ENCODE measurements at regions not wholly inside any gene's neighbourhood (a gene's known extent, or its start where the extent isn't known, plus 50 kb on each side); places are given as distances from the start of the nearest gene placed in this dataset.

- H3K4me1 ChIP-seq (ENCODE audit: control insufficient read depth, insufficient read depth, low read length) = no peaks in the 10 kb centered on the region
- H3K27ac ChIP-seq (ENCODE audit: low read depth, low read length) = no peak overlapping the region
- no peak overlapping the region for H3K4me3 ChIP-seq (ENCODE audit: low read length)
- H3K36me3 ChIP-seq (ENCODE audit: control insufficient read depth, insufficient read depth, low read length) = no peaks in the 10 kb centered on the region
- no peaks in the 10 kb centered on the region for H3K27me3 ChIP-seq (ENCODE audit: control insufficient read depth, insufficient read depth, low read length)
- no peak overlapping the region for H3K9ac ChIP-seq (ENCODE audit: low read length)
These were observed 1078.0 kb downstream of the BRD1 start for GRCh38 chr22:48749555-48750227.

DNA sequence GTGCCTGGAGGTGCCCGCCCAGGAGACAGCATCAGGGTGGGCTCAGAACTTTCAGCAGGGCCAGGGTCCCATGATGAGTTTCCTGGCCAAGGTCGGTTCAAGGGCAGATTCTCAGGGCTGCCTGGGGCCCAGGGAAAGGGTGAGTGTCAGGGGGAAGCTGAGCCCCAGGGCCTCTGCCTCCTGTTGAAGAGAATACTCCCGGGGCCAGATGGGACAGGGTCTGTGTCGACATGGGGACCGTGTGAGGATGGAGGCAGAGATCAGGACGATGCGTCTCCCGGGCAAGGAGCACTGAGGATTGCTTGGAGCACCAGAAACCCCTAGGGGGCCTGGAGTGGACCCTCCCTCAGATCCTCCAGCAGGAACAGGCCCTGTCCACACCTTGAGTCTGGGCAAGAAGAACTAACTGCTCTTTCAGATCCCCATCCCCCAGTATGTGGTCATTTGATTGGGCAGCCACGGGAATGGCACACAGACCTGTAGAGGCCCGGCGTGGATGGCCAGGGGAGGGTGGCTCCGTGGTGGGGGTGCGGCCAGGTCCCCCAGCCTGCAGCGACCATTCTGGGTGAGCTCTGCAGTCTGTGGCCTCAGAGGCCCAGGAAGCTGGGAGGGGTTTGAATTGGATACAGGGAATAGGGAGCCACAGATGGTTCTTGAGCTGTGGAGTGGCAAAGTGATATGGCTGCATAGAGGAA lies 1078.7 kb downstream of the BRD1 start:
- H3K9ac ChIP-seq (ENCODE audit: low read length) = no peak overlapping the region
- H3K36me3 ChIP-seq (ENCODE audit: control insufficient read depth, insufficient read depth, low read length) = no peaks in the 10 kb centered on the region
- no peak overlapping the region for H3K27ac ChIP-seq (ENCODE audit: low read depth, low read length)
- H3K4me1 ChIP-seq (ENCODE audit: control insufficient read depth, insufficient read depth, low read length) = no peaks in the 10 kb centered on the region
- no peak overlapping the region for H3K4me3 ChIP-seq (ENCODE audit: low read length)
- H3K27me3 ChIP-seq (ENCODE audit: control insufficient read depth, insufficient read depth, low read length) = no peaks in the 10 kb centered on the region

DNA sequence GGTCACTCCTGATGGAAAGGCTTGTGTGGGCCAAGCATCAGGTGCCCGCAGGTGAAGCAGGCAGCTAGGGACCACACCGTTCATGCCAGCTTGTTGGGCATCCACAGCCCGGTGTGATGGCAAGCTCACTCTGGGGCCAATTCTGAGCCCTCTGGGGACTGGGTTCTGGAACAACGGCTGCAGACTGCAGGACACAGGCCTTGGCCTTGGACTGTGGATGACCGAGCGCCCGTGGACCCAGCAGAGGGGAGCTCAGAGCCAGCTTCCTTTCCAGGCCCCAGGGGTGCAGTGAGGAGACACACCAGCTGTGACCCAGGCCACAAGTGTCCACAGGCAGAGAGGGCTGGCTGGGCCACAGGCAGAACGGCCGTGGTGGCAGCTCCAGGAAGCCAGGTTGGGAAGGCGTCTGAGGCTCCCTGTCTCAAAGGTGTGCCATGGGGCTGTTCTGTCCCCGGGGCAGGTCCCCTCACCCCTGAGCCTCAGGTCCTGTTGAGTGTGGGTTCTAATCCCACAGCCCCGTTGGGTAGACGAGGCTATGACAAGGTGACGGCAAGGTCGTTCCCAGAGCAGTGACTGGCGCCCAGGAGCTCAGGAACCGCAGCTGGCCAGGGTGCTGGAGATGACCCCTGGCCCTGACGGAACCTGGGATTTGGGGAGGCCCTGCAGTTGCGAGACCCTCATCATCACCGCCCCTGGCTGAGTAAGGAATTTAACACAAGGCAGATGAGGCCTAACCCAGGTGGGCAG lies 1079.4 kb downstream of the BRD1 start:
- no peaks in the 10 kb centered on the region for H3K27me3 ChIP-seq (ENCODE audit: control insufficient read depth, insufficient read depth, low read length)
- H3K4me3 ChIP-seq (ENCODE audit: low read length) = no peak overlapping the region
- no peak overlapping the region for H3K27ac ChIP-seq (ENCODE audit: low read depth, low read length)
- H3K36me3 ChIP-seq (ENCODE audit: control insufficient read depth, insufficient read depth, low read length) = no peaks in the 10 kb centered on the region
- H3K4me1 ChIP-seq (ENCODE audit: control insufficient read depth, insufficient read depth, low read length) = no peaks in the 10 kb centered on the region
- no peak overlapping the region for H3K9ac ChIP-seq (ENCODE audit: low read length)

DNA sequence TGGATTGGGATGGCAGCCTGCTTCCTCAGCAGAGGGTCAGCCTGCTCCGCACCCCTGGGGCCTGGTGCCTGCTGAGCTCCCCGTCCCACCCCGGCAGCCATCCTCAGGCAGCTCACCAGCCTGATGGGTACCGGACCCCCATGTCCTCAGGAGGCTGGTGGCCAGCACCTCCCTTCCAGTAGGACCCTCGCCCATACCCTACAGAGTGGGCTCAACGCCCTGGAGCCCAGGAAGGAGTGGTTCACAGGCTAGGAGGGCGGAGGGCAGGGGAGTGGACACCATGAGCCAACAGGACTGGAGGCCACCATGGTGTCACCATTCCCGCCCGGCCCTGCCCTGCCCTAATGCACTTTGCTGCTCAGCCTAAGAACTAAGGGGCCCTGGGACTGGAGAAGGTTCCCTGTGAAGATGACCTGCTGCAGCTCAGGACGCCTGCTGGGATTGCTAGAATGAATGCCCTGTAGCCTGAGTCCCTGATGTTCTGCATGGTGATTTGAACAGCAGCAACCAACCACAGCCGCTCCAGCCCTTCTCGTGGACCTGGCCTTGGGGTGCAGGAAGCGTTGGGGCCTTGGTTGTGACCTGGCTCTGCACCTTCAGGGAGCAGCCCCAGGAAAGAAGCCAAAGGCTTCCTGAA lies 1080.8 kb downstream of the BRD1 start:
- Histone ChIP-seq H3K4me1 (ENCODE audit: control insufficient read depth, insufficient read depth, low read length) (no peaks in the 10 kb centered on the region), H3K27ac (ENCODE audit: low read depth, low read length) (no peak overlapping the region), H3K4me3 (ENCODE audit: low read length) (no peak overlapping the region), H3K36me3 (ENCODE audit: control insufficient read depth, insufficient read depth, low read length) (no peaks in the 10 kb centered on the region), H3K27me3 (ENCODE audit: control insufficient read depth, insufficient read depth, low read length) (no peaks in the 10 kb centered on the region), H3K9ac (ENCODE audit: low read length) (no peak overlapping the region)

- Histone ChIP-seq H3K27me3 (ENCODE audit: control insufficient read depth, insufficient read depth, low read length) (no peaks in the 10 kb centered on the region), H3K4me3 (ENCODE audit: low read length) (no peak overlapping the region), H3K9ac (ENCODE audit: low read length) (no peak overlapping the region), H3K4me1 (ENCODE audit: control insufficient read depth, insufficient read depth, low read length) (no peaks in the 10 kb centered on the region), H3K36me3 (ENCODE audit: control insufficient read depth, insufficient read depth, low read length) (no peaks in the 10 kb centered on the region), H3K27ac (ENCODE audit: low read depth, low read length) (no peak overlapping the region)
These were observed 1081.6 kb downstream of the BRD1 start for GRCh38 chr22:48745842-48746788.

DNA sequence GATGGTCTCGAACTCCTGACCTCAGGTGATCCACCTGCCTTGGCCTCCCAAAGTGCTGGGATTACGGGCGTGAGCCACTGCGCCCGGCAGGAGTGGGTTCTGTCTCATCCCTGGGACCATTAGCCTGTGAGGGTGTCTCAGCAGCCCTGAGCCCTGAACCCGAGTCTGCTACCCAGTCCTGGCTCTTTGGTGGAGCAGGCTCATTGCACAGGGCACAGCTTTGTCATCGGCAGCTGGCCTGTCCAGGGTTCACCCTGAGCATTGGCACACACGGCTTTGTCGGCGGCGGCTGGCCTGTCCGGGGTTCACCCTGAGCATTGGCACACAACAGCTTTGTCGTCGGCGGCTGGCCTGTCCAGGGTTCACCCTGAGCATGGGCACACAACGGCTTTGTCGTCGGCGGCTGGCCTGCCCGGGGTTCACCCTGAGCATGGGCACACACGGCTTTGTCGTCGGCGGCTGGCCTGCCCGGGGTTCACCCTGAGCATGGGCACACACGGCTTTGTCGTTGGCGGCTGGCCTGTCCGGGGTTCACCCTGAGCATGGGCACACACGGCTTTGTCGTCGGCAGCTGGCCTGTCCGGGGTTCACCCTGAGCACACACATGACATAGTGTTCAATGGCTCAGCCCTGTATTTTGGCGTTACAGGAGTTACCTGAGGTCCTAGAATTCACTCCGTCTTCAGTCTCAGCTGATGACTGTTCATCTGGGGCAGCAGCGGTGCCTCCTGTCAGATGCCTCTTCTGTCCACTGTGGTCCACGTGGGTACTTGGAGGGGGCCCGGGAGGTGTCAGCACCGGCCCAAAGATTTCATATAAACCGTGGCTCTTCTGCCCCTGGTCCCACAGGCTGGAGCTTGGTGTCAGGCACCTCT lies 1082.5 kb downstream of the BRD1 start:
- H3K4me1 ChIP-seq (ENCODE audit: control insufficient read depth, insufficient read depth, low read length) = no peaks in the 10 kb centered on the region
- no peak overlapping the region for H3K27ac ChIP-seq (ENCODE audit: low read depth, low read length)
- H3K9ac ChIP-seq (ENCODE audit: low read length) = no peak overlapping the region
- H3K4me3 ChIP-seq (ENCODE audit: low read length) = no peak overlapping the region
- H3K36me3 ChIP-seq (ENCODE audit: control insufficient read depth, insufficient read depth, low read length) = no peaks in the 10 kb centered on the region
- no peaks in the 10 kb centered on the region for H3K27me3 ChIP-seq (ENCODE audit: control insufficient read depth, insufficient read depth, low read length)

DNA sequence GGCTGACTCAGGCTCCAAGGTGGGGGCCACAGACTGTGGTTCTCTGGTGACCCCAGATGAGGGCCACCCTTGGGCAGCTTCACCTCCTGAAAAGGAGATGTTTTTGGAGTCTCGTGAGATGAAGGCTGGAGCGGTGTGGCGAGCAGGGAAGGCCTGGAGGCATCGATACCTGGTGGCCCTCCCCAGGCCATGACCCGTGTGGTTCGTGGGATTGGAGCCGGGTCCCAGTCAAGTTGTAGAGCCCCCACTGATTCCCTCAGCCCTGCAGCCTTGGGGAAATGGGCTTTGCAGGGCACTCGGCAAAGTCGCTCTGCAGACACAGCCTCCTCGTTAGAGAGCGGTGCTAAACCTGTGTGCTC lies 1083.4 kb downstream of the BRD1 start:
- Histone ChIP-seq H3K4me1 (ENCODE audit: control insufficient read depth, insufficient read depth, low read length) (no peaks in the 10 kb centered on the region), H3K4me3 (ENCODE audit: low read length) (no peak overlapping the region), H3K9ac (ENCODE audit: low read length) (no peak overlapping the region), H3K27ac (ENCODE audit: low read depth, low read length) (no peak overlapping the region), H3K27me3 (ENCODE audit: control insufficient read depth, insufficient read depth, low read length) (no peaks in the 10 kb centered on the region), H3K36me3 (ENCODE audit: control insufficient read depth, insufficient read depth, low read length) (no peaks in the 10 kb centered on the region)

DNA sequence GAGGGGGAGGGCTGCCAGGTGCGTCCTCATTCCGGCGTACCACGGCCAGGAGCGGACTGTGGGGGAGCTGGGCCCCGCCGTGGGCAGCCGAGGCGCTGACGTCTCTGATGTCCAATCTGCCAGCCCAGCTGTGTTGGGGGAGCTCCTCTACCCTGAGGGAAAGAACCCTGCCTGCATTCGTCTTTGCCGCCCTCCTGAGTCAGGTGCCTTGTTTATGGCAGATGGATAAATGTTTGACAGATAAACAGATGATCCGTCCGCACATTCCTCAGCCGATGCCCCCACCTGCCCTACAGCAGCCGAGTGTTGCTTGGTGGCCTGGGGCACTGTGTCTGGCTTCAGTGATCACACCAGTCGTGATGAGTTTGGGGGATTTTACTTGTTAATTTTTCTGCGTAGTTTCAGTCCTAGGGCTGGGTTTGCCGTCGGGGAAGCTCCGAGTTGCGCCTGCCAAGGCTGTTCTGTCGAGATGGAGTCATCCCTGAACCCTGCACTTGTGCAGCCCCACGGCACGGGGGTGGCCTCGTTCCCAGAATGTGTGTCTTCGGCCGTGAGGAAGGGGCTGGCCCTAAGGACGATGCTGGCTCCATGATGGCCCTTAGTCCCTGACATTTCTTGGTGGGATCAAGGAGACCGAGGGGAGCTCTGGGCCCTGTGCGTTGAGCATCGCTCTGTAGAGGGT lies 1083.9 kb downstream of the BRD1 start:
- H3K4me1 ChIP-seq (ENCODE audit: control insufficient read depth, insufficient read depth, low read length) = no peaks in the 10 kb centered on the region
- no peaks in the 10 kb centered on the region for H3K27me3 ChIP-seq (ENCODE audit: control insufficient read depth, insufficient read depth, low read length)
- no peaks in the 10 kb centered on the region for H3K36me3 ChIP-seq (ENCODE audit: control insufficient read depth, insufficient read depth, low read length)
- no peak overlapping the region for H3K4me3 ChIP-seq (ENCODE audit: low read length)
- H3K9ac ChIP-seq (ENCODE audit: low read length) = no peak overlapping the region
- H3K27ac ChIP-seq (ENCODE audit: low read depth, low read length) = no peak overlapping the region

GRCh38 chr22:48742556-48743343 lies 1084.9 kb downstream of the BRD1 start:
- Histone ChIP-seq H3K4me3 (ENCODE audit: low read length) (no peak overlapping the region), H3K27me3 (ENCODE audit: control insufficient read depth, insufficient read depth, low read length) (no peaks in the 10 kb centered on the region), H3K36me3 (ENCODE audit: control insufficient read depth, insufficient read depth, low read length) (no peaks in the 10 kb centered on the region), H3K27ac (ENCODE audit: low read depth, low read length) (no peak overlapping the region), H3K9ac (ENCODE audit: low read length) (no peak overlapping the region), H3K4me1 (ENCODE audit: control insufficient read depth, insufficient read depth, low read length) (no peaks in the 10 kb centered on the region)

DNA sequence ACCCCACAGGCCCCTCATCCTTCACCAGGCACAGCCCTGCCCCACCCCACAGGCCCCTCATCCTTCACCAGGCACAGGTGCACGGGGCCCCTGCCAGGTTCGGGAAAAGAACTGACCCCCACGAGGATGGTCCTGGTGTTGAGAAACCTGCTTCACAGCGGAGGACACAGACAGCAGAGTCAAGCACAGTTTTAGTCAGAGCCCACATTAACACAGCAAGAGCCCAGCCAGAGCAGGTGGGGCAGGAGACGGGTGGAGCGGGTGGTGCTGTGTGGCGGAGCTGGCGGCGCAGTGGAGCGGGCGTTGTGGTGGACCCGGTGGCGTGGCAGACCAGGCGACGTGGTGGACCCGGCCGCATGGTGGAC lies 1085.5 kb downstream of the BRD1 start:
- no peaks in the 10 kb centered on the region for H3K27me3 ChIP-seq (ENCODE audit: control insufficient read depth, insufficient read depth, low read length)
- H3K27ac ChIP-seq (ENCODE audit: low read depth, low read length) = no peak overlapping the region
- H3K36me3 ChIP-seq (ENCODE audit: control insufficient read depth, insufficient read depth, low read length) = no peaks in the 10 kb centered on the region
- H3K4me1 ChIP-seq (ENCODE audit: control insufficient read depth, insufficient read depth, low read length) = no peaks in the 10 kb centered on the region
- H3K9ac ChIP-seq (ENCODE audit: low read length) = no peak overlapping the region
- H3K4me3 ChIP-seq (ENCODE audit: low read length) = no peak overlapping the region
